Heart left ventricle (tissue), 16 donors: ENCODE measurements at regions not wholly inside any gene's neighbourhood (a gene's known extent, or its start where the extent isn't known, plus 50 kb on each side); places are given as distances from the start of the nearest gene placed in this dataset.

ENCODE experiments used
- ATAC-seq, 4 donors: fragments of 200-7000 bp; cut with Tn5 transposase; one replicate each; pipeline ENCODE4 v1.9.1; 2020 to 2022; ENCODE audit warnings: moderate library complexity in 4 of 4, mild to moderate bottlenecking in 3 of 4, moderate number of reproducible peaks in 1 of 4
- DNase-seq, 5 donors: peaks; one replicate each; pipeline ENCODE4 v3.0.0-alpha.2; 2020
- H3K27ac ChIP-seq, 12 donors: fragments of 200-600 bp; sonication (generic) in 4 of 12; one replicate each; pipeline versions ENCODE4 v1.5.0 to v1.8.0; 2016 to 2022; ENCODE audit warnings: mild to moderate bottlenecking in 2 of 12
- H3K27me3 ChIP-seq, 9 donors: fragments of 200-600 bp; sonication (generic) in 2 of 9; one replicate each; pipeline versions ENCODE4 v1.5.1 to v1.8.0; 2016 to 2022; ENCODE audit warnings: mild to moderate bottlenecking in 3 of 9
- H3K36me3 ChIP-seq, 9 donors: fragments of 200-600 bp; sonication (generic) in 2 of 9; one replicate each; pipeline versions ENCODE4 v1.5.0 to v1.8.0; 2018 to 2022; ENCODE audit warnings: mild to moderate bottlenecking in 2 of 9
- H3K4me1 ChIP-seq, 12 donors: fragments of 200-600 bp; sonication (generic) in 4 of 12; one replicate each; pipeline versions ENCODE4 v1.5.0 to v1.8.0; 2016 to 2022; ENCODE audit warnings: mild to moderate bottlenecking in 3 of 12
- H3K4me3 ChIP-seq, 12 donors: fragments of 200-600 bp; sonication (generic) in 4 of 12; one replicate each; pipeline versions ENCODE4 v1.5.0 to v1.8.0; 2017 to 2022; ENCODE audit warnings: mild to moderate bottlenecking in 9 of 12, moderate library complexity in 4 of 12
- H3K9me3 ChIP-seq, 12 donors: fragments of 200-600 bp; sonication (generic) in 4 of 12; one replicate each; pipeline versions ENCODE4 v1.5.0 to v1.8.0; 2016 to 2022; ENCODE audit warnings: mild to moderate bottlenecking in 1 of 12
- POLR2A ChIP-seq, 2 donors: fragments of 450-650 bp; IDR thresholded peaks; one replicate each; pipeline ENCODE4 v1.6.1; 2017; ENCODE audit warnings: antibody characterized with exemption in 2 of 2, mild to moderate bottlenecking in 2 of 2, moderate library complexity in 2 of 2
- WGBS, 4 donors: extraction: QIAGEN DNeasy Blood & Tissue Kit in 2 of 4; methylation state at CpG; one replicate each; pipeline versions ENCODE4 v1.1.5 to v1.1.7; 2013 to 2018; 5-methylcytosine and 5-hydroxymethylcytosine counted together
- intact Hi-C, 10 donors: fragments of 100-400 bp; cut with DNase I; formaldehyde crosslinking; loops; one replicate each; pipeline versions ENCODE4 v1.11.1 to v1.14.2; 2022
- microRNA counts, 2 donors: library from miRNA; unstranded; fragments of <30 nt; microRNA quantifications; one replicate each; lab custom pipeline; 2016
- TF ChIP-seq, protein P1 (sequence below), 12 donors: fragments of 200-600 bp; sonication (generic) in 4 of 12; IDR thresholded peaks; one replicate each; pipeline versions ENCODE4 v1.5.0 to v1.8.0; 2018 to 2022; ENCODE audit warnings: antibody characterized with exemption in 12 of 12, mild to moderate bottlenecking in 5 of 12
- donor health status: ischemic (EF 13 %, LVEDD 7.1; RV severe dilation, severe dysfunction).
- donor health status: healthy with polysubstance abuse.
- donor health status: DM: no; HTN: yes; CAD: no.
- donor health status: DM: no; HTN: no; CAD: no.
- donor health status: ischemic (EF 25% LVEDD 6.9; RV normal size, moderate dysfunction).
- donor health status: ischemic (EF 25% LVEDD 5.7; RV mildly dilated, moderate dysfunction).
- donor health status: healthy.
- donor health status: DM: yes; HTN: yes; CAD: no.
- donor health status: ischemic (EF 35%, LVEDD 5.7; RV mildly dilated, moderate dysfunction).
- donor health status: nonischemic (EF 11% LVEDD 7.7; RV severe dilation, severe dysfunction).
- donor health status: DM: yes; HTN: yes; CAD: no.
- donor health status: PGD.
- donor health status: ischemic (EF 29% LVEDD 5.4; RV normal size, mild dysfunction).
- donor health status: nonischemic (EF 23%, LVEDD 6.1; RV moderate dilation, normal function).

DNA sequence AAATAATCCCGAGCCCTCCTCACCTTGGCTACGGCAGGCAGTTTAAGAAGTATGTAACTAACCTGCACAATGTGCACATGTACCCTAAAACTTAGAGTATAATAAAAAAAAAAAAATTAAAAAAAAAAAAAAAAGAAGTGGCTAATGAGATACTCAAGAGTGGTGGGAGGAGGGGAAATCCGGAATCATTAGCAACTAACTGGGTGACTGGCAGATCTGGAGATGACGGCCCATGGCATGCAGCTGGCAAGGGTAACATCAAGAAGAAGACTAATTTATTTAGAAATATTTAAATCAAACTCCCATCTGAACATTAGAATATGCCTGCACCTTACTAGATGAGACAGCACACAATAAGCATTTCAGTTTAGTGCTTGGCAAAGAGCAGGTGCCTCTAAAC lies 52.3 kb upstream of the TMCC3 start:
- TF ChIP-seq POLR2A (IDR thresholded peaks at IDR 0.05) = no peak
- TF ChIP-seq, protein P1, sequence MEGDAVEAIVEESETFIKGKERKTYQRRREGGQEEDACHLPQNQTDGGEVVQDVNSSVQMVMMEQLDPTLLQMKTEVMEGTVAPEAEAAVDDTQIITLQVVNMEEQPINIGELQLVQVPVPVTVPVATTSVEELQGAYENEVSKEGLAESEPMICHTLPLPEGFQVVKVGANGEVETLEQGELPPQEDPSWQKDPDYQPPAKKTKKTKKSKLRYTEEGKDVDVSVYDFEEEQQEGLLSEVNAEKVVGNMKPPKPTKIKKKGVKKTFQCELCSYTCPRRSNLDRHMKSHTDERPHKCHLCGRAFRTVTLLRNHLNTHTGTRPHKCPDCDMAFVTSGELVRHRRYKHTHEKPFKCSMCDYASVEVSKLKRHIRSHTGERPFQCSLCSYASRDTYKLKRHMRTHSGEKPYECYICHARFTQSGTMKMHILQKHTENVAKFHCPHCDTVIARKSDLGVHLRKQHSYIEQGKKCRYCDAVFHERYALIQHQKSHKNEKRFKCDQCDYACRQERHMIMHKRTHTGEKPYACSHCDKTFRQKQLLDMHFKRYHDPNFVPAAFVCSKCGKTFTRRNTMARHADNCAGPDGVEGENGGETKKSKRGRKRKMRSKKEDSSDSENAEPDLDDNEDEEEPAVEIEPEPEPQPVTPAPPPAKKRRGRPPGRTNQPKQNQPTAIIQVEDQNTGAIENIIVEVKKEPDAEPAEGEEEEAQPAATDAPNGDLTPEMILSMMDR (IDR thresholded peaks at IDR 0.05) = no peak
- WGBS, 4 donors = 87 to 97% (median 93%) methylated on average over 4 of the region's 4 CpGs
- DNase-seq = no peak
- no peaks in the 10 kb centered on the region for H3K36me3 ChIP-seq
- ATAC-seq = no peak
- peaks cover 0 to 27% (median 15%) of the 10 kb centered on the region in 12 donors for H3K4me1 ChIP-seq
- intact Hi-C loops = no loop called here
- no peaks in the 10 kb centered on the region for H3K27me3 ChIP-seq
- H3K4me3 ChIP-seq = no peak overlapping the region
- H3K27ac ChIP-seq = no peak overlapping the region
- no peaks in the 10 kb centered on the region for H3K9me3 ChIP-seq

DNA sequence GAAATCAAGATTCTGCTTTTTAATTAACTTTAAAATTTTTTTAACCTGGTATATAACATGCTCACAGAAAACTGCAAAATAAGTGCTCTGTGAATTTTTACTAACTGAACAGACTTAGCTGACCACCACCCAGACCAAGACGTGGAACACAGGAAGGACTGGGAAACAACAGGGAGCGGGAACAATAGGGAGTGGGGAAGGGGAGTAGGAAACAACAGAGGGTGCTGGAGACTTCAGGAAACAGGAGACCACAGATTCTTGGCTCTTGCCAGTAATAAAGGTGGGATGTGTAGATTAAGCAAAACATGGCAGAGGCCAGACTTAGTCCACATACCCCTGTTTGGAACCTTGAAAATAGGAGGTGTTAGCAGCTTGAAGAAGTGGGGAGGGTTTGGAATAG lies 51.4 kb upstream of the TMCC3 start:
- Histone ChIP-seq H3K4me1 (peaks cover 0 to 25% (median 13%) of the 10 kb centered on the region in 12 donors), H3K36me3 (no peaks in the 10 kb centered on the region), H3K27ac (no peak overlapping the region), H3K27me3 (no peaks in the 10 kb centered on the region), H3K9me3 (no peaks in the 10 kb centered on the region), H3K4me3 (no peak overlapping the region)
- ATAC-seq (no peak), DNase-seq (no peak)
- TF ChIP-seq POLR2A (IDR thresholded peaks at IDR 0.05) = no peak
- TF ChIP-seq, protein P1 (IDR thresholded peaks at IDR 0.05) = no peak
- intact Hi-C loops = no loop called here
- 49 to 65% (median 60%) methylated on average over 2 of the region's 2 CpGs for WGBS, 4 donors

DNA sequence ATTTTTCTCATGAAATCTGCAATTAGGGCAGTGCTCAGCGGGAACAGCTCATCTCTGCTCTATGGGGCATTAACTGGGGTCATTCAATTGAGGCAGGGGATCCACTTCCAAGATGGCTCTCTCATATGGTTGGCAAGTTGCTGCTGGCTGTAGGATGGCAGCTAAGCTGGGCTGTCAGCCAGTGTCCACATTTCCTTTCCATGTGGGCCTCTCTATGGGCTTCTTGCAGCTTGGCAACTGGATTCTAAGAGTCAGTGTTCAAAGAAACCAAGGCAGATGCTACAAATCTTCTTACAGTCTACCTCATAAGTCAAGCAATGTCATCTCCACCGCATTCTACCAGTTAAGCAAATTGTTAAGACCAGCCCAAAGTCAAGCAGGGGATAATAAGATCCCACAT lies 50.3 kb upstream of the TMCC3 start:
- Histone ChIP-seq H3K27ac (no peak overlapping the region), H3K4me1 (peaks cover 0 to 25% (median 13%) of the 10 kb centered on the region in 12 donors), H3K4me3 (no peak overlapping the region), H3K9me3 (no peaks in the 10 kb centered on the region), H3K36me3 (no peaks in the 10 kb centered on the region), H3K27me3 (no peaks in the 10 kb centered on the region)
- WGBS, 4 donors = 78 to 98% (median 95%) methylated on average over 2 of the region's 2 CpGs
- no peak for DNase-seq
- intact Hi-C loops = no loop called here
- no peak for TF ChIP-seq POLR2A (IDR thresholded peaks at IDR 0.05)
- TF ChIP-seq, protein P1 (IDR thresholded peaks at IDR 0.05) = no peak
- ATAC-seq = no peak

MicroRNAs in the stretch of these regions (microRNA counts, 767-probe panel; counts per million panel counts)
- 1,569 to 1,960 counts per million in 2 donors for microRNA hsa-miR-492 (lab: Ali Mortazavi, UCI)
